ENCODE measurements at regions not wholly inside any gene's neighbourhood (a gene's known extent, or its start where the extent isn't known, plus 50 kb on each side); places are given as distances from the start of the nearest gene placed in this dataset.

GRCh38 chr1:111062624-111063023, 77.3 kb downstream of the DRAM2 start:
- no peaks in the 10 kb centered on the region for H4K20me1 ChIP-seq (ENCODE audit: insufficient read depth)
- RAD21 ChIA-PET (ENCODE audit: low non-redundant PET in 1 of 2, low total read pairs in 2 of 2, uncharacterized antibody in 2 of 2, unreplicated experiment in 2 of 2) = no interaction called here
- no peak overlapping the region for H3K4me3 ChIP-seq (replicated peaks in 1 of 2; ENCODE audit: low read depth in 1 of 2, low read length in 2 of 2)
- H3K27ac ChIP-seq (ENCODE audit: low read depth, low read length) = no peak overlapping the region
- no peaks in the 10 kb centered on the region for H3K79me2 ChIP-seq (ENCODE audit: insufficient read depth, low read length)
- intact Hi-C loops (cut with micrococcal nuclease) = no loop called here
- H3K4me2 ChIP-seq (ENCODE audit: low read length) = no peak overlapping the region
- H3K9me3 ChIP-seq (ENCODE audit: control insufficient read depth in 1 of 2, insufficient read depth in 1 of 2, low read depth in 1 of 2, low read length in 2 of 2) = peaks cover 0 to 5% of the 10 kb centered on the region in 2 experiments; a peak in 2 of 4 replicates
- no peak for DNase-seq (ENCODE audit: low read depth, low spot score)
- no peak overlapping the region for H2AFZ ChIP-seq (ENCODE audit: low read depth, low read length, poor library complexity, severe bottlenecking)
- H3K27me3 ChIP-seq (ENCODE audit: insufficient read depth, low read length) = no peaks in the 10 kb centered on the region
- H3K9me2 ChIP-seq (ENCODE audit: insufficient read depth) = no peaks in the 10 kb centered on the region
- BruUV-seq (replicated peaks) = no TSS peak
- H3K4me1 ChIP-seq (ENCODE audit: control insufficient read depth in 1 of 2, insufficient read depth in 2 of 2, low read length in 2 of 2) = no peaks in the 10 kb centered on the region
- no peak overlapping the region for H3K9ac ChIP-seq (ENCODE audit: low read length)
- no peaks in the 10 kb centered on the region for H3K36me3 ChIP-seq (ENCODE audit: control insufficient read depth in 1 of 2, insufficient read depth in 2 of 2, low read length in 2 of 2)
- ATAC-seq = no peak
- no peak for TF ChIP-seq JUND (IDR thresholded peaks at IDR 0.05)
- TF ChIP-seq RAD21 (IDR thresholded peaks at IDR 0.05; ENCODE audit: low read depth) = no peak
- TF ChIP-seq SRF (IDR thresholded peaks at IDR 0.05; ENCODE audit: low read depth) = no peak
- no peak for TF ChIP-seq ELF1 (IDR thresholded peaks at IDR 0.05; ENCODE audit: borderline replicate concordance, low read depth)
- TF ChIP-seq YY1 (IDR thresholded peaks at IDR 0.05; ENCODE audit: extremely low read depth, insufficient replicate concordance, low read depth, low read length) = no peak
- TF ChIP-seq ZNF274 (IDR thresholded peaks at IDR 0.05; ENCODE audit: low read depth, low read length) = no peak
- no peak for TF ChIP-seq TCF7L2 (IDR thresholded peaks at IDR 0.05; ENCODE audit: borderline replicate concordance, extremely low read depth, insufficient read depth, insufficient read length)
- no peak for TF ChIP-seq CBX3 (IDR thresholded peaks at IDR 0.05; ENCODE audit: low read depth)
- TF ChIP-seq EZH2 (IDR thresholded peaks at IDR 0.05) = no peak
- no peak for TF ChIP-seq FOSL1 (IDR thresholded peaks at IDR 0.05; ENCODE audit: low read depth)
- TF ChIP-seq ZBTB33 (IDR thresholded peaks at IDR 0.05; ENCODE audit: extremely low read depth, insufficient replicate concordance, low read length) = no peak
- no peak for TF ChIP-seq EZH2phosphoT487 (IDR thresholded peaks at IDR 0.05; ENCODE audit: borderline replicate concordance)
- no peak for TF ChIP-seq ZFX (IDR thresholded peaks at IDR 0.05)
- no peak for TF ChIP-seq SIN3A (IDR thresholded peaks at IDR 0.05; ENCODE audit: low read depth)
- TF ChIP-seq MAX (IDR thresholded peaks at IDR 0.05) = no peak
- no peak for TF ChIP-seq POLR2A (IDR thresholded peaks at IDR 0.05; ENCODE audit: borderline replicate concordance, extremely low read depth, insufficient read depth, insufficient read length)
- TF ChIP-seq CEBPB (IDR thresholded peaks at IDR 0.05; ENCODE audit: low read depth) = no peak
- POLR2A ChIA-PET = no interaction called here
- CTCF ChIA-PET = no interaction called here

Data from HCT116 (cell line).